A673 (cell line): ENCODE measurements at regions not wholly inside any gene's neighbourhood (a gene's known extent, or its start where the extent isn't known, plus 50 kb on each side); places are given as distances from the start of the nearest gene placed in this dataset.

ENCODE experiments used
- CTCF ChIP-seq: fragments of 300-800, 200-600 bp; sonication (generic); conservative IDR thresholded peaks from 2 replicates; pipeline ENCODE4 v1.5.1; 2017; ENCODE audit warnings: low read depth, mild to moderate bottlenecking, antibody characterized with exemption, low read length, moderate library complexity, mixed read lengths
- EZH2 ChIP-seq: fragments of 200-600 bp; sonication (generic); IDR thresholded peaks from 2 replicates; pipeline ENCODE4 v1.6.1; 2017; ENCODE audit warnings: borderline replicate concordance, low read depth, mild to moderate bottlenecking, mixed read lengths, antibody characterized with exemption, low read length; ENCODE audit not compliant: poor library complexity, severe bottlenecking

- TF ChIP-seq CTCF (no peak), EZH2 (no peak)
These were observed 321.6 kb upstream of the B3GAT1 start for GRCh38 chr11:134733646-134734045.
